ENCODE measurements at regions not wholly inside any gene's neighbourhood (a gene's known extent, or its start where the extent isn't known, plus 50 kb on each side); places are given as distances from the start of the nearest gene placed in this dataset.

GRCh38 chr20:6605055-6605935 is 162.2 kb upstream of the BMP2 start:
- H3K36me3 ChIP-seq (ENCODE audit: insufficient read depth, insufficient read length, low read length): no peaks in the 10 kb centered on the region
- no peak overlapping the region for H3K4me3 ChIP-seq (ENCODE audit: insufficient read length, low read depth)
- H3K9me3 ChIP-seq (ENCODE audit: insufficient read depth, low read length): no peaks in the 10 kb centered on the region
- H3K4me1 ChIP-seq (ENCODE audit: insufficient read depth, insufficient read length): no peaks in the 10 kb centered on the region
- no peaks in the 10 kb centered on the region for H3K27me3 ChIP-seq (ENCODE audit: insufficient read depth, insufficient read length)
- DNase-seq (ENCODE audit: low read depth, low spot score): no peak
- no peak overlapping the region for H3K9ac ChIP-seq (ENCODE audit: insufficient read length, low read depth)
- TF ChIP-seq YY1 (IDR thresholded peaks at IDR 0.05; ENCODE audit: insufficient read depth, insufficient read length) (no peak), SUZ12 (IDR thresholded peaks at IDR 0.05; ENCODE audit: extremely low read depth, insufficient read depth, insufficient read length) (no peak), ZNF274 (IDR thresholded peaks at IDR 0.05; ENCODE audit: low read depth, low read length) (no peak)

GRCh38 chr20:6604179-6604578 is 163.3 kb upstream of the BMP2 start:
- Histone ChIP-seq H3K4me1 (ENCODE audit: insufficient read depth, insufficient read length) (no peaks in the 10 kb centered on the region), H3K36me3 (ENCODE audit: insufficient read depth, insufficient read length, low read length) (no peaks in the 10 kb centered on the region), H3K9ac (ENCODE audit: insufficient read length, low read depth) (no peak overlapping the region), H3K9me3 (ENCODE audit: insufficient read depth, low read length) (no peaks in the 10 kb centered on the region), H3K27me3 (ENCODE audit: insufficient read depth, insufficient read length) (no peaks in the 10 kb centered on the region), H3K4me3 (ENCODE audit: insufficient read length, low read depth) (no peak overlapping the region)
- no peak for TF ChIP-seq ZNF274 (IDR thresholded peaks at IDR 0.05; ENCODE audit: low read depth, low read length)
- no peak for TF ChIP-seq SUZ12 (IDR thresholded peaks at IDR 0.05; ENCODE audit: extremely low read depth, insufficient read depth, insufficient read length)
- TF ChIP-seq YY1 (IDR thresholded peaks at IDR 0.05; ENCODE audit: insufficient read depth, insufficient read length): no peak
- DNase-seq (ENCODE audit: low read depth, low spot score): no peak

- Histone ChIP-seq H3K4me1 (ENCODE audit: insufficient read depth, insufficient read length) (no peaks in the 10 kb centered on the region), H3K27me3 (ENCODE audit: insufficient read depth, insufficient read length) (no peaks in the 10 kb centered on the region), H3K9ac (ENCODE audit: insufficient read length, low read depth) (no peak overlapping the region), H3K9me3 (ENCODE audit: insufficient read depth, low read length) (no peaks in the 10 kb centered on the region), H3K4me3 (ENCODE audit: insufficient read length, low read depth) (no peak overlapping the region), H3K36me3 (ENCODE audit: insufficient read depth, insufficient read length, low read length) (no peaks in the 10 kb centered on the region)
- TF ChIP-seq ZNF274 (IDR thresholded peaks at IDR 0.05; ENCODE audit: low read depth, low read length) (no peak), SUZ12 (IDR thresholded peaks at IDR 0.05; ENCODE audit: extremely low read depth, insufficient read depth, insufficient read length) (no peak), YY1 (IDR thresholded peaks at IDR 0.05; ENCODE audit: insufficient read depth, insufficient read length) (no peak)
- DNase-seq (ENCODE audit: low read depth, low spot score): no peak
These were observed 167.4 kb upstream of the BMP2 start for GRCh38 chr20:6599876-6600735.

GRCh38 chr20:6595704-6596103 is 171.8 kb upstream of the BMP2 start:
- TF ChIP-seq ZNF274 (IDR thresholded peaks at IDR 0.05; ENCODE audit: low read depth, low read length) (no peak), YY1 (IDR thresholded peaks at IDR 0.05; ENCODE audit: insufficient read depth, insufficient read length) (no peak), SUZ12 (IDR thresholded peaks at IDR 0.05; ENCODE audit: extremely low read depth, insufficient read depth, insufficient read length) (no peak)
- no peak overlapping the region for H3K9ac ChIP-seq (ENCODE audit: insufficient read length, low read depth)

GRCh38 chr20:6590891-6591637 is 176.4 kb upstream of the BMP2 start:
- no peak overlapping the region for H3K4me3 ChIP-seq (ENCODE audit: insufficient read length, low read depth)

More at GRCh38 chr20:6595704-6596103, 171.8 kb upstream of the BMP2 start:
- DNase-seq (ENCODE audit: low read depth, low spot score): no peak
- H3K4me1 ChIP-seq (ENCODE audit: insufficient read depth, insufficient read length): no peaks in the 10 kb centered on the region
- H3K9me3 ChIP-seq (ENCODE audit: insufficient read depth, low read length): no peaks in the 10 kb centered on the region; the same call in 1 of the 2 replicates
- H3K4me3 ChIP-seq (ENCODE audit: insufficient read length, low read depth): no peak overlapping the region
- H3K36me3 ChIP-seq (ENCODE audit: insufficient read depth, insufficient read length, low read length): no peaks in the 10 kb centered on the region
- no peaks in the 10 kb centered on the region for H3K27me3 ChIP-seq (ENCODE audit: insufficient read depth, insufficient read length)

GRCh38 chr20:6588296-6588695 is 179.2 kb upstream of the BMP2 start:
- no peak for TF ChIP-seq ZNF274 (IDR thresholded peaks at IDR 0.05; ENCODE audit: low read depth, low read length)
- no peak for TF ChIP-seq YY1 (IDR thresholded peaks at IDR 0.05; ENCODE audit: insufficient read depth, insufficient read length)
- DNase-seq (ENCODE audit: low read depth, low spot score): no peak
- Histone ChIP-seq H3K4me3 (ENCODE audit: insufficient read length, low read depth) (no peak overlapping the region), H3K4me1 (ENCODE audit: insufficient read depth, insufficient read length) (no peaks in the 10 kb centered on the region), H3K27me3 (ENCODE audit: insufficient read depth, insufficient read length) (no peaks in the 10 kb centered on the region), H3K36me3 (ENCODE audit: insufficient read depth, insufficient read length, low read length) (no peaks in the 10 kb centered on the region), H3K9me3 (ENCODE audit: insufficient read depth, low read length) (no peaks in the 10 kb centered on the region; the same call in 1 of the 2 replicates), H3K9ac (ENCODE audit: insufficient read length, low read depth) (no peak overlapping the region)

More at GRCh38 chr20:6590891-6591637, 176.4 kb upstream of the BMP2 start:
- no peak for TF ChIP-seq SUZ12 (IDR thresholded peaks at IDR 0.05; ENCODE audit: extremely low read depth, insufficient read depth, insufficient read length)
- no peaks in the 10 kb centered on the region for H3K27me3 ChIP-seq (ENCODE audit: insufficient read depth, insufficient read length)
- no peaks in the 10 kb centered on the region; the same call in 1 of the 2 replicates for H3K9me3 ChIP-seq (ENCODE audit: insufficient read depth, low read length)
- H3K9ac ChIP-seq (ENCODE audit: insufficient read length, low read depth): no peak overlapping the region
- no peaks in the 10 kb centered on the region for H3K4me1 ChIP-seq (ENCODE audit: insufficient read depth, insufficient read length)
- H3K36me3 ChIP-seq (ENCODE audit: insufficient read depth, insufficient read length, low read length): no peaks in the 10 kb centered on the region
- DNase-seq (ENCODE audit: low read depth, low spot score): no peak

All from NT2/D1 (cell line).